Effector CD4-positive, alpha-beta T cell (primary cell): ENCODE measurements at regions not wholly inside any gene's neighbourhood (a gene's known extent, or its start where the extent isn't known, plus 50 kb on each side); places are given as distances from the start of the nearest gene placed in this dataset.
"Not testable (repeated sequence)": the region's sequence is repeated elsewhere in the genome, so short reads cannot be mapped to it uniquely, and the experiment has no call there.

ENCODE experiments used
- DNase-seq: peaks from one replicate; pipeline ENCODE4 v3.0.0-alpha.2; 2020

DNA sequence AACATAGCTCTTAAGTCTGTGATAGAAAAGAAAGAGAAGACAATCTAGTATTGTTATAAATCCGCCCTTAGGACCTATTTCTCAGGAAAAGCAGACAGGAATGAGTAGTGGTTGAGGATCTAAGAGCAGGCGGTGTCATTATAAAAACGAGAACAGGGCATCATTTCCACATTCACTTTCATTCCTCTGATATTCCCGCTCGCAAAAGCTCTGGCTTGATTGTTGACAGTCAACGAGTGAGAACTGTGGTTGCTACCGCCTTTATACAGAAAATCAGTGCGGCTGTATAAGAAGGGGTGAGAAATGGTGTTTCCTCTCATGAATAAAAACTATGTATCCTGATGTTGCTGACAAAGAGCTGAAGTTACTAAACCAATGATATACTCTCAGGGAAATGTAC, 1409.6 kb upstream of the WWC1 start:
- no peak for DNase-seq

- no peak for DNase-seq
Observed at GRCh38 chr5:166883016-166883415, 1408.4 kb upstream of the WWC1 start.

GRCh38 chr5:166898166-166898565, 1393.3 kb upstream of the WWC1 start:
- no peak for DNase-seq

- DNase-seq, result no peak
Observed at GRCh38 chr5:166899343-166899742, 1392.1 kb upstream of the WWC1 start.

- no peak for DNase-seq
Observed at GRCh38 chr5:166904571-166904970, 1386.9 kb upstream of the WWC1 start.

DNA sequence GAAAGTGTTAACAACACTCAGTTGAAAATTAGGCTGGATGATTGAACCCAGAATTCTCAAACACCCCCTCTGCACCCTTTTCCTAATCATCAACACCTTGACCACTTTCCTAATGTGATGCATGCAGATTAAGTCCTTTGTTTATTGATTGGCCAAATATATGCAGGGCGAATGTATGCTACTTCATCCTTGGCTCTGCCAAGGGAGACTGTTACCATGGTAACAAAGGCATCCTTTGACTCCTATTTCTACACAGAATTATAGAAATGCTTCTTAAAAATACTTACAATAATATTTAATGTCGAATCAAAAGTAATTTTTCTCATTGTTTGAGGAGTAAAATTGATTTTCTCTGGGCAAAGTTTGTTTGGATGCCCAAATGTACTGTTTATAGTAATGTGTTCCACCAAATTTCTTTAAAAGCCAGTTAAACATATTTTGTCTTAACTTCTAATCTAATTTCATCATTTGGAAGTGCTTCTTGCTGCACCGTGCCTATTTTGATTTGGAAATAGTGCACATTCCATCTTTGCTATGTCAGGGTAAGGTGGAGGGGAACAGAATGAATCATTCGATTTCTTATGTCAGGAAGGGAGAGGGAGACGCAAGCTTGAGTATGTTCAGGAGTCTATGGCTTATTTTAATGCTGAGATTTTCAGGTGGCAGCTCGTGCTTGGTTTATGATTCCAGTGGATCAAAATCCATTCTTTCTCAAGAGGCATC, 1384.3 kb upstream of the WWC1 start:
- no peak for DNase-seq

DNA sequence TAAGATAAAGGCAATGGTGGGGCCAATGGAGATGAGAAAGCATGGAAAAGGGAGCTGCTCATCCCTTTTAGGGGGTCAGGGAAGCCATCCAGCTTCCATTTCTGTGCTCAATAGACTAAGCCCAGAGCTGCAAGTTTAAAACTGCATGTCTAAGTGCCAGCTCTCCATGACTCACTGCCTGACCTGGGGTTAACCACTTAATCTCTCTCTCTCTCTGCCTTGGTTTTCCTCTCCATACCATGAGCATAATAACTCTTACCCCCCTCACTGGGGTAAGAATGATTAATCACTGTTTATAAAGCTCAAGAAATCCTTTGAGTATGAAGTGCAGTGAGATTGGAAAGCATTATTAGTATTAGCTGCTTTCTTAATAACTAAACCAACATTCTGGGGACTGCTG, 1382.4 kb upstream of the WWC1 start:
- DNase-seq, result no peak

GRCh38 chr5:166909926-166910325, 1381.5 kb upstream of the WWC1 start:
- DNase-seq, result no peak

GRCh38 chr5:166910995-166911394, 1380.5 kb upstream of the WWC1 start:
- DNase-seq, result no peak

DNA sequence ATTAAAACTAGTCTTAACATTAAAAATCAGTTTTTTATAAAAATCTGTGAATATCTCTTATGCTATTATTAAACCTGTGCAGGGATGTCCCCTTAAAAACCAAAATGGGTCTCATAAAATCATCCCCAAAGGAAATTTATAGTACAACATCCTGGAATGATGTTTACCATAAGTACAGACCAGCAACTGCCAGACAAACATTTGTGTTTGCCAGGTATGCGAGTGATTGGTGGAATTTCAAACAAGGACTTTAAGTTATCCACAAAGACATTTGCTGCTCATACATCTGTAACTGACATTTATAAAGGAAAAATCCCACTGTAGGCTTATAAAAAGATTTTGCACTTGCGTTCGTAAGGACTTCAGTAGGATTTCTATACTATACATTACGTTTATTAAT, 1375.4 kb upstream of the WWC1 start:
- DNase-seq, result no peak

GRCh38 chr5:166926138-166926537, 1365.3 kb upstream of the WWC1 start:
- no peak for DNase-seq

GRCh38 chr5:166926806-166927475, 1364.5 kb upstream of the WWC1 start:
- DNase-seq, result not testable (repeated sequence)

- no peak for DNase-seq
Observed at GRCh38 chr5:166936351-166936750, 1355.1 kb upstream of the WWC1 start.

GRCh38 chr5:166938071-166938470, 1353.4 kb upstream of the WWC1 start:
- DNase-seq, result no peak

- no peak for DNase-seq
Observed at GRCh38 chr5:166942948-166943347, 1348.5 kb upstream of the WWC1 start.

DNA sequence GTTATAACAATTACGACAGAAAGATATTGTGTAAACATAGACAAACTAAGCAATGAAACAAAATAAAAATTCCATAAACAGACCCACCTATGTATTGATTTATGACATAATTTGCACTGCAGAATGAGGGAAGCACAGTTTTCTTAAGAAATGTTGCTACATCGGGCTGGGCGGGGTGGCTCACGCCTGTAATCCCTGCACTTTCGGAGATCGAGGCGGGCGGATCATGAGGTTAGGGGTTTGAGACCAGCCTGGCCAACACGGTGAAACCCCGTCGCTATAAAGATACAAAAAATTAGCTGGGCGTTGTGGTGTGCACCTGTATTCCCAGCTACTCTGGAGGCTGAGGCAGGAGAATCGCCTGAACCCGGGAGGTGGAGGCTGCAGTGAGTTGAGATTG, 1344.4 kb upstream of the WWC1 start:
- DNase-seq, result no peak

GRCh38 chr5:166948679-166949078, 1342.8 kb upstream of the WWC1 start:
- DNase-seq, result no peak

GRCh38 chr5:166952048-166952447, 1339.4 kb upstream of the WWC1 start:
- no peak for DNase-seq

GRCh38 chr5:166957782-166958181, 1333.7 kb upstream of the WWC1 start:
- DNase-seq, result no peak

DNA sequence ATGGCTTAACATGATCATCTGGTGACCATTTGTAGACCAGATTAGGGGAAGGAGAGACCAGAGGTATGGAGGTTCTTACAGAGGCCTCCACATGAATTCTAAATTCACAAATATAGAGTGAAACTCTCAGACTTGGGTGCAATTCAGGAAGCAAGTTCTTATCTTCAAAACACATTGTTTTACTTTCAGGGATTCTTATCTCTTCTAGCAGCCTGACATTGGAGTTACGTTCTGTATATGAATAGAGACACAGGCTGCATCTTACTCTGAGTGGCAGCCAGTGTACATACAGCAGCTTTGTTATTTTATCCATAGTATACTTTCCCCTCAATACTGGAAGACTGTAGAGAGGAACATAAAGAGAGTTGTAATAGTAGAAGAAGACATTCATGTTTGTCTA, 1331.7 kb upstream of the WWC1 start:
- no peak for DNase-seq

DNA sequence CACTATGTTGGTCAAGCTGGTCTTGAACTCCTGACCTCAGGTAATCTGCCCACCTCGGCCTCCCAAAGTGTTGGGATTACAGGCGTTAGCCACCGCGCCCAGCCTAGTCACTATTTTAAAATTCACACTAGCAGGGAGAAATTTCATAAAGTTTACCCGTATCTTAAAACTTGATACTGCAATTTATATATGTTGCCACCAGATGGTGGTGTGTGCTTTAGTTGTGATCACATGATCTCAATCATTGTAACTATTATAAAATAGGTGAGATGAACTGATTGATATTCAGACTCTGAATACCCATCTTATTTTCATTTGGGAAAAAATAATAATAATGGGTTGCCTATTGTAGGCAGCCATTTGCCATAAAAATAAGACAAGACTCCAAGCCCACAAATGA, 1330.4 kb upstream of the WWC1 start:
- no peak for DNase-seq

DNA sequence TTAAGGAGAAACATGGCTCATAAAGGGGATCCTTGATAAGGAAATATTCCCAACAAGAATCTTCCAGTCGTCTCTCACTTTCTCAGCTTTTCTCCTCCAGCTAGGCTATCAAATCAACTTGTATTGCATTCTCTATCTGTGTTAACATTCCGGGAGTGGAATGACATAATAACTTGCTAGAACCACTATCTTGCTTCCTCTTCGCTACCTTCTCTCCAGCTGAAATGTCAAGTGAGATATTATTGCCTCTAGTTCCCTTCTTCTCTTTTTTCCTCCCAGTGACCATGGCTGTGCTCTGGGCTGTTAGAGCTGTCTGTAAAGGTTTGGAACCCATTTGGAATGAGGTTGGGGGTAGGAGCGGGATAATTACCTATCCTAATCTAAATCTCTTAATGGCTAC, 1329.5 kb upstream of the WWC1 start:
- DNase-seq, result no peak

DNA sequence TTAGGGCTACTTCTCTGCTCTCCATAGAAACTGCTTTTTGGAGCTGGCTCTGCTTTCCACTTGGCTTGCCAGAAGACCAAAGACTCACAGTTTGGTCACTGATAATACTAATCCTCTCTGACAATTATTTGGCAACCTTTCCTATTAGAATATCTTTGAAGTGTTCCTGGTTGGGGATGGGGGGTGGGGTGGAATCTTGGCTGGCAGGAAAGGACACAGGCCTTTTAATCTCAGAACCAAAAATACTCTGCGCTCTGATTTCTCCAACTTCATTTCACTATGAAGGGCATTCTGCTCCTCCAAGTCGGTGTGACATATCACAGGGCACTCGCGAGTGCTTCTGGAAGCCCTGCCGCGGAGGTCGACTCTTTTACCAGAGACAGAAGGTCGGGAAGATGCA, 1329.0 kb upstream of the WWC1 start:
- DNase-seq, result no peak

DNA sequence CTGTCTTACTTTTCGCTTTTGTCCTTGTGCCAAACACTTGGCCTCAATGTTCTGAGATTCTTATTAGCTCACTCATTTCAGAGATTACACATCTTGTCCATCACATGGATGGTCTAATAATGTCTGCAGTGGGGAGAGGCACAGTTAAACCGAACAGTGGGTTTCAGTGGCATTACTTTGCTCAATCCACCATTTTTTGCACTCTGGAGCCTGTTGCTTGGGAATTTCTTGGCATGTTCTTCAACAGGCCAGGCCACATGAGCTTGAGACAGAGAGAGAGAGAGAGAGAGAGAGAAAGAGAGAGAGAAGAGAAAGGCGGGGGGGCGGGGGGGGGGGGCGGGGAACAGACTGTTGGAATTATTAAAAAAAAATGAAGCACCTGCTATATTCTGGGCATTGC, 1327.8 kb upstream of the WWC1 start:
- no peak for DNase-seq

- no peak for DNase-seq
Observed at GRCh38 chr5:166977911-166978422, 1313.5 kb upstream of the WWC1 start.
